Activated CD8-positive, alpha-beta T cell treated with anti-CD3 and anti-CD28 coated beads for 36 hours (primary cell): ENCODE measurements at regions not wholly inside any gene's neighbourhood (a gene's known extent, or its start where the extent isn't known, plus 50 kb on each side); places are given as distances from the start of the nearest gene placed in this dataset.
"Not testable (repeated sequence)": the region's sequence is repeated elsewhere in the genome, so short reads cannot be mapped to it uniquely, and the experiment has no call there.

Experiments
- ATAC-seq: fragments of 200-7000 bp; cut with Tn5 transposase; one replicate; pipeline ENCODE4 v1.10.0; 2021; ENCODE audit warnings: mild to moderate bottlenecking, moderate library complexity
- CTCF ChIA-PET: fragments of 350-600 bp; sonication (Branson Sonifier 250); formaldehyde crosslinking; loops from one replicate; lab custom pipeline; 2021; ENCODE audit warnings: antibody characterized with exemption; lab: Charles Lee
- POLR2A ChIA-PET: fragments of 350-600 bp; sonication (Branson Sonifier 250); formaldehyde crosslinking; loops from one replicate; lab custom pipeline; 2021; ENCODE audit warnings: antibody characterized with exemption; lab: Charles Lee
- DNase-seq: peaks from one replicate; pipeline ENCODE4 v3.0.0-alpha.2; 2020
- H3K27ac Mint-ChIP-seq: one replicate; pipeline ENCODE4 v1.8.0; 2021; ENCODE audit warnings: mild to moderate bottlenecking, mixed read lengths
- H3K27me3 Mint-ChIP-seq: one replicate; pipeline ENCODE4 v1.8.0; 2021; ENCODE audit warnings: mixed read lengths
- H3K36me3 Mint-ChIP-seq: one replicate; pipeline ENCODE4 v1.8.0; 2021; ENCODE audit warnings: low read depth, mixed read lengths
- H3K4me1 Mint-ChIP-seq: one replicate; pipeline ENCODE4 v1.8.0; 2021; ENCODE audit warnings: low read depth, mixed read lengths
- H3K4me3 Mint-ChIP-seq: one replicate; pipeline ENCODE4 v1.8.0; 2021; ENCODE audit warnings: mild to moderate bottlenecking, moderate library complexity, mixed read lengths
- H3K9me3 Mint-ChIP-seq: one replicate; pipeline ENCODE4 v1.8.0; 2021; ENCODE audit warnings: mixed read lengths
- intact Hi-C: fragments of 100-400 bp; cut with micrococcal nuclease; formaldehyde crosslinking; loops from one replicate; pipeline ENCODE4 v1.10.0; 2022
- TF ChIP-seq, protein P1 (sequence below): fragments of 200-600 bp; IDR thresholded peaks from one replicate; pipeline ENCODE4 v1.8.0; 2022; ENCODE audit warnings: antibody characterized with exemption, mild to moderate bottlenecking

DNA sequence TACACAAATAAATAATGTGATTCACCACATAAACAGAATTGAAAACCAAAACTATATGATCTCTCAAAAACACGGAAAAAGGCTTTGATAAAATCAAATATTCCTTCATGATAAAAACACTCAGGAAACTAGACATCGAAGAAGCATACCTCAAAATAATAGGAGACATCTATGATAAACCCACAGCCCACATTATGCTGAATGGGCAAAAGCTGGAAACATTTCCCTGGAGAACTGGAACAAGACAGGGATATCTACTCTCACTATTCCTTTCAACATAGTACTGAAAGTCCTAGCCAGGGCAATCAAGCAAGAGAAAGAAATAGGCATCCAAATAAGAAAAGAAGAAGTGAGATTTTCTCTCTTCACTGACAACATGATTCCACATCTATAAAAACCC lies 371.5 kb upstream of the ATXN7L3B start:
- no peak overlapping the region for H3K27ac Mint-ChIP-seq
- no peaks in the 10 kb centered on the region for H3K36me3 Mint-ChIP-seq
- peaks cover 1% of the 10 kb centered on the region for H3K9me3 Mint-ChIP-seq
- ATAC-seq (no peak), DNase-seq (no peak)
- no peak overlapping the region for H3K4me3 Mint-ChIP-seq
- intact Hi-C loops = no loop called here
- H3K27me3 Mint-ChIP-seq = no peaks in the 10 kb centered on the region
- TF ChIP-seq, protein P1, sequence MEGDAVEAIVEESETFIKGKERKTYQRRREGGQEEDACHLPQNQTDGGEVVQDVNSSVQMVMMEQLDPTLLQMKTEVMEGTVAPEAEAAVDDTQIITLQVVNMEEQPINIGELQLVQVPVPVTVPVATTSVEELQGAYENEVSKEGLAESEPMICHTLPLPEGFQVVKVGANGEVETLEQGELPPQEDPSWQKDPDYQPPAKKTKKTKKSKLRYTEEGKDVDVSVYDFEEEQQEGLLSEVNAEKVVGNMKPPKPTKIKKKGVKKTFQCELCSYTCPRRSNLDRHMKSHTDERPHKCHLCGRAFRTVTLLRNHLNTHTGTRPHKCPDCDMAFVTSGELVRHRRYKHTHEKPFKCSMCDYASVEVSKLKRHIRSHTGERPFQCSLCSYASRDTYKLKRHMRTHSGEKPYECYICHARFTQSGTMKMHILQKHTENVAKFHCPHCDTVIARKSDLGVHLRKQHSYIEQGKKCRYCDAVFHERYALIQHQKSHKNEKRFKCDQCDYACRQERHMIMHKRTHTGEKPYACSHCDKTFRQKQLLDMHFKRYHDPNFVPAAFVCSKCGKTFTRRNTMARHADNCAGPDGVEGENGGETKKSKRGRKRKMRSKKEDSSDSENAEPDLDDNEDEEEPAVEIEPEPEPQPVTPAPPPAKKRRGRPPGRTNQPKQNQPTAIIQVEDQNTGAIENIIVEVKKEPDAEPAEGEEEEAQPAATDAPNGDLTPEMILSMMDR = no peak
- H3K4me1 Mint-ChIP-seq = no peaks in the 10 kb centered on the region
- POLR2A ChIA-PET = no interaction called here
- CTCF ChIA-PET = no interaction called here

DNA sequence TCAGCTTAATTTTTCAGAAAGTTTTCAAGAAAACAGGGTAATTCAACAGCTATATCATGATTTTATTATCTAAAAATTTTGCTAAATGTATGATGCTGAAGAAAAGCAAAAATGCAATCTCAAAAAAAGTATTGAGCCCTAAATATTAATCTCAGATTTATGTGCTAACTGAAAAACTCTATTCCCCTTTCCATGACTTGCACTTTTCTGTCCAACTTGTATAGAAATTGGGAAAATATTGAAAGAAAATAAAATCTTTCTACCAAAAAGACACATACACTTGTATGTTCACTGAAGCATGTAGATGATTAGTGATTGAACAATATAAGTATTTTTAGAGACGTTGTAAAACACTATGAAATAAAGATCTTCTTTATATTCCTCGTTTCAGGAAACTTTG lies 368.0 kb upstream of the ATXN7L3B start:
- Mint-ChIP-seq H3K36me3 (no peaks in the 10 kb centered on the region), H3K9me3 (peaks cover 2% of the 10 kb centered on the region), H3K4me1 (no peaks in the 10 kb centered on the region), H3K27ac (no peak overlapping the region), H3K4me3 (no peak overlapping the region), H3K27me3 (no peaks in the 10 kb centered on the region)
- intact Hi-C loops = no loop called here
- DNase-seq (no peak), ATAC-seq (no peak)
- TF ChIP-seq, protein P1 = no peak
- CTCF ChIA-PET = no interaction called here
- POLR2A ChIA-PET = no interaction called here

DNA sequence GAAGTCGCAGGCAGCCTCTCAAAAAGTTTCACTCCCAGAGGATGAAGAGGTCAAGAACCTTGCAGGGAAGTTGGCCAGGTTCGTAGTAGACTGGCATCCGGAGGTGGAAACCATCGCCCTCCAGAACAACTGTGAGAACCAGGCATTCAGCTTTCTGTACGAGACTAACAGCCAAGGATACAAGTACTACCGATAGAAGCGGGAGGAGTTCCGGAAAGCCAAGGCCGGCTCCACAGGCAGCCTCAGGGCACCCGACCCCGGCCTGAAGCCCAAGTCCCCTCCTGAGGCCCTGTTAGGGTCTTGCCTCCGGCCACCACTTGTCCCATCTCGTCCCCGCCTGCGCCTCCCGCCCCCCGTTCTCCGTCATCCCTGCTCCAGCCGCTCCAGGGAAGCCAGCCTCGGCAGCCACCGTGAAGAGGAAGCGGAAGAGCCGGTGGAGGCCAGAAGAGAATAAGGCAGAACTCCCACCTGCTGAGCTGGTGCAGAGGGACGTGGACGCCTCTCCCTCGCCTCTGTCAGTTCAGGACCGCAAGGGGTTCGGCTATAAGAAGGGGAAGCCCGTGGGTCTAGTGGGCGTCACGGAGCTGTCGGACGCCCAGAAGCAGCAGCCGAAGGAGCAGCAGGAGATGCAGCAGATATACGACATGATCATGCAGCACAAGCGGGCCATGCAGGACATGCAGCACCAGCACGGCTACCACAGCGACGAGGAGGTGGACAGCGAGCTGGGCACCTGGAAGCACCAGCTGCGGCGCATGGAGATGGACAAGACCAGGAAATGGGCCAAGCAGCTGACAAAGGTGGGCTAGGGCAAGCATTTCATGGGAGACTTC lies 366.8 kb upstream of the ATXN7L3B start:
- TF ChIP-seq, protein P1 = no peak
- Mint-ChIP-seq H3K27ac (no peak overlapping the region), H3K4me3 (no peak overlapping the region), H3K27me3 (no peaks in the 10 kb centered on the region), H3K36me3 (no peaks in the 10 kb centered on the region), H3K4me1 (no peaks in the 10 kb centered on the region), H3K9me3 (peaks cover 7% of the 10 kb centered on the region)
- DNase-seq (no peak), ATAC-seq (no peak)
- CTCF ChIA-PET = no interaction called here
- POLR2A ChIA-PET = no interaction called here
- intact Hi-C loops = no loop called here

DNA sequence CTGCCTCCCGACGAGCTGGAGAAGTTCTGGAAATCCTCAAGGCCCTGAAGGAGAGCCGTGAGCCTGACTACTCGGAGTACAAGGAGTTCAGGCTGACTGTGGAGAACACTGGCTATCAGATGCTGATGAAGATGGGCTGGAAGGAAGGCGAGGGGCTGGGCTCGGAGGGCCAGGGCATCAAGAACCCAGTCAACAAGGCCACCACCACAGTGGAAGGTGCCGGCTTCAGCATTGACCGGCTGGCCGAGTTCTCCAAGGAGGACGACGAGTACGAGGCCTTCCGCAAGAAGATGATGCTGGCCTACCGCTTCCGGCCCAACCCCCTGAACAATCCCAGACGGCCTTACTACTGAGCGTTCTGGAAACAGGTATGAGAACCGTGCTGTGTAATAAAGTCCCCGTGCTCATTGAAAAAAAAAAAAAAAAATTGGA lies 366.1 kb upstream of the ATXN7L3B start:
- Mint-ChIP-seq H3K4me3 (no peak overlapping the region), H3K36me3 (no peaks in the 10 kb centered on the region), H3K27ac (no peak overlapping the region), H3K27me3 (no peaks in the 10 kb centered on the region), H3K4me1 (no peaks in the 10 kb centered on the region), H3K9me3 (peaks cover 7% of the 10 kb centered on the region)
- TF ChIP-seq, protein P1 = no peak
- ChIA-PET CTCF (no interaction called here), POLR2A (no interaction called here)
- DNase-seq (no peak), ATAC-seq (no peak)
- intact Hi-C loops = no loop called here

DNA sequence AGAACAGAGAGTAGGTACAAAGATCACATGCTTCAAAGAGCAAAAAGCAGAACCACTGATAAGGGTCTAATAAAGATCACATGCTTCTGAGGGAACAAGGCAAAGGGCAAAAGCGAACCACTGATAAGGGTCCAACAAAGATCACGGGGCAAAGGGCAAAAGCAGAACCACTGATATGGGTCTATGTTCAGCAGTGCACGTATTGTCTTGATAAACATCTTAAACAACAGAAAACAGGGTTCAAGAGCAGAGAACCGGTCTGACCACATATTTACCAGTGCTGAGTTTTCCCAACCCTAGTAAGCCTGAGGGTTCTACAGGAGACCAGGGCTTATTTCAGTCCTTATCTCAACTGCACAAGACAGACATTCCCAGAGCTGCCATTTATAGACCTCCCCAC lies 362.7 kb upstream of the ATXN7L3B start:
- H3K27ac Mint-ChIP-seq, H3K27me3 Mint-ChIP-seq, intact Hi-C loops, ATAC-seq, H3K4me1 Mint-ChIP-seq, H3K4me3 Mint-ChIP-seq, CTCF ChIA-PET, POLR2A ChIA-PET, H3K36me3 Mint-ChIP-seq, DNase-seq: not testable (repeated sequence)
- H3K9me3 Mint-ChIP-seq = peaks cover 10% of the 10 kb centered on the region
